Stimulated activated CD8-positive, alpha-beta memory T cell treated with anti-CD3 and anti-CD28 coated beads, Interleukin-12 subunit alpha, Interleukin-12 subunit beta, amount 100 ng/mL, for 4 hours (primary cell): ENCODE measurements at regions not wholly inside any gene's neighbourhood (a gene's known extent, or its start where the extent isn't known, plus 50 kb on each side); places are given as distances from the start of the nearest gene placed in this dataset.

Experiments
- DNase-seq: peaks from one replicate; pipeline ENCODE4 v3.0.0-alpha.2; 2020; ENCODE audit warnings: low read depth

DNA sequence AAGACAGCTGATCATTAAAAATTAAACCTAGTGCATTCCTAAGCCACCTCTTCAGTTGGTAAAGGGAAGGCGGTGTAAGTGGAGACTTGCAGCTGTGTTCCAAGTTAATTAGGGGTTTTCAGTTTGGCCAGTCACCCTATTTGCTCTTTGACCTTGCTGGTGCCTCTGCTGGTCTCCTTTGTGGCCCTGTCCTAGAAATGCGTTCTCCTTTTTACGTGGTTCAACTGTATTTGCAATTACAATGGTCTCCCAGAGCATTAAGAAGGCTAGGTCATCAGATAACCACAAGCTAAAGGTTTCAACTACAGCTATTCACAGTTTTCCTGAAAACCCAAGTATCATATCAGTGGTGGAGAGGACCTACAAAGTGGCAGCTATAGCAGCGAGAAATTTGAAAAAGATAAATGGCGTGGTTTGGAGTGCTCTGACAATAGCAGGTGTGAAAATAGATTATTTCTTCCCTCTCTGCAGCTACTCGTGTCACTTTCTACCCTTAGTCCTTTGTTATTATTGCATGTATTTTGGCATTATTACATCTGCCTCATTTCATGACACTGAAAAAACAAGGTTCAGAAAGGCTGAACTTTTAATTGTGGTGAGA is 203.5 kb upstream of the TBC1D5 start:
- no peak for DNase-seq

- DNase-seq, result no peak
Measured at GRCh38 chr3:17945018-17945798, 202.8 kb upstream of the TBC1D5 start.

GRCh38 chr3:17942856-17943255 is 200.4 kb upstream of the TBC1D5 start:
- no peak for DNase-seq

DNA sequence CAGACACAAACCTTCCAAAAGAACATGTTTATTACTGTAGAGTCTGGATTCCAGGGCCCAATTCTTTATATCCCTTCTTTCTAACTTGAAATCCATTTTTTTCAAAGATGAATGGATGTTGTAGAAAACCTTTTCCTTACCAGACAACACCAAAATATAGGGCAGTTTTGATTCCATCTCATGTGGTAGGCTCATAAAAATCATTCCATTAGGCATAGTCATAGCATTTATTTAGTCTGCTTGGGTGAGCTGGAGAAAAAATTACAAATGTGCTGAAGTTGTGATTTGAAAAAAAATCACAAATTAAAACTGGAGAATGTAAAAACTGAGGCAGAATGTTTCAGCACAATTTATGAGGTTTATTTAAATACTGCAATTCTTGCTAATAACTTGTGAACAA is 199.3 kb upstream of the TBC1D5 start:
- no peak for DNase-seq

DNA sequence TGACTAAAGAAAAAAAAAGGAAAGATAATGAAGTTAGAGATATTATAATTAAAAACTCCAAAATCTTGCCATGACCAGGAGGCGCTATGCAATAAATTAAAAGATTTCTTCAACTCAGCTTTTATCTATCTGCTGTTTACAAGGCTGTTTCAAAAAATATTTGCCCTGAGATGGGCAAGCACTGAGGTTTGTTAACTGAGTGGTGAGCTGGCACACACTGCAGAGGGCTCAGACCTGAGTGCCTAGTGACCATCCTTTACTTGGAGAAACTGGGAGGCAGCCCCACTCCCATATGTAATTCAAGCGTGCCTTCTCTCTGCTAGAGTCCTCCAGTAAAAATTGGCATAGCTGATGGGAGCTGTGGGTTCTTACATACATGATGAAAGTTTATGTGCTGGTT is 198.7 kb upstream of the TBC1D5 start:
- DNase-seq, result no peak

DNA sequence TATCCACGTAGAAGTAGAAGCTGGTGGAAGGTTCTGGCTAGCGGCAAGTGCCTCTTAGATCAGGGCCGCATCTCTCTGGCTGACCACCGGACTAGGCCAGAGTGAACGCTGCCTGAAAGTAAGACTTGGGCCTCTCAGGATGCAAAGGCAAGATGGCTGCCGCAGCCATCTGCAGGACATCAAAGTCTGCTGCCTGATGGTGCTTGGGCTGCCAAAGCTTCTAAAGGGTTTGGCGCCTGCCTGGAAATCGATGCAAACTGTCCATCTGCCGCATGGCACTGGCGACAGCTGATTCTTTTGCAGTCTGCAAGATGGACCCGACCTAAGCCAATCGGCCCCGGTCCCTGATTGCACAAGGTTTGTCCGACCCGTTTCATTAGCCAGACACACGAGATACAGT is 196.7 kb upstream of the TBC1D5 start:
- no peak for DNase-seq

DNA sequence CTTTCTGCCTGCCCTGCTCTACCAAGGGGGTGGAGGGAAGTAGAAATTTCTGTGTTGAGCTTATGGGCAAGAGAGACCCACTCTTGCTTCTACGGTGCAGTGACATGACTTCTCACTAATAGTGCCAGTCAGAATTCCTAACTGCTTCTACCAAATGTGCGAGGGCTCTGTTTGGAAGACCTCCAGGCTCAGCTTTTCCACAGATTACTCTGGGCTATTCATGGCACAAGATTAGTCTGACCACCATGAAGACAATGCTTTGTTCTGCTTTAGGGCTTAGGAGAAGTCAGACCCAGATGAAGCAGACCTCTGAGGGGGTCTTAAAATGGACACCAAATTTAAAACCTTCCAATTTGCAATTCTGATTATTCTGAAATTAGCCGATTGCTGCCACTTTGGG is 195.9 kb upstream of the TBC1D5 start:
- no peak for DNase-seq

- no peak for DNase-seq
Measured at GRCh38 chr3:17936736-17937480, 194.5 kb upstream of the TBC1D5 start.

GRCh38 chr3:17935222-17935621 is 192.8 kb upstream of the TBC1D5 start:
- DNase-seq, result no peak

DNA sequence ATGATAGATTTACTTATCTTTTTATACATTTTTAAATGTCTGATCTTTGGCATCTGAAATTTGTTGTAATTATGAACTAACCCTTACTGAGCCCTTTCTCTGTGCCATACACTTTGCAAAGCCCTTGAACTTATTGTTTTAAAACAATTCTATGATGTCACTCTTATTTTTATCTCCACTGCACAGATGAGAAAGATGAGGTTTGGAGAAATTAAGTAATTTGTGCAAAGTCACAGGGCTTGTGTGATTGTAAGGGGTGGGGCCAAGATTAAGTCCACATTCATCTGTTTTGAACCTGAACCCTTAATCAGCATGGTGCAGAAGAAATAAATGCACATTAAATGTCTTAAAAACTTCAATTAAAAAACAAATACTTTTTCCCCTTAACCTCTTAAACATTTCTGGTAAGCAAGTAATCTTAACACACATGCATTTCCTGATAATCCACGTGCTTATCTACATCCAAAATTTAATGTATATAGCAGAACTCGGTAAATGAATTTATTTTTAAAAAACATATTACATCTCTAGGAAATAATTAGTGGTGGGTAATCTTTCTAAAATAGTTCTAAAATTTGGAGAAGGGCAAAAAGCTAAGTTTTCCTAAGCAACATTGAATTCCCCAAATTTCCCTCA is 189.8 kb upstream of the TBC1D5 start:
- DNase-seq, result no peak

DNA sequence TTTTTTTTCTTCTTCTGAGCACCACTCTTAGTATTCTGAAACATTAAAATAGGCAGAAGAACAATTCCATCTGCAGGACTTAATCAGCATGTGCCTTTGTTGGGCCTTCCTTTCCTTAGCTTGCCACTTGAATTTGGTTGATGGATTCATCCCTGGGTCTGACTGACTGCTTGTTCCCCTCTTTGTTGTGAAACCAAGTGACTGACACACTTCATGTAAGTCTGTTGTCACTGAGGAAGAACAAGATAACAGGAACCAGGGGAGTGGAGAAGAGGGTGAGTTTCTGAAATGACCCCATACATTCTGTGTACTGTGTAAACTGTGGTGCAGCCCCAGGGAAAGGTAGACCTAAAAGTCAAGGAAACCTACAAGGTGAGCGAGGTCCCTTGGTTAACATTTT is 188.7 kb upstream of the TBC1D5 start:
- DNase-seq, result no peak

DNA sequence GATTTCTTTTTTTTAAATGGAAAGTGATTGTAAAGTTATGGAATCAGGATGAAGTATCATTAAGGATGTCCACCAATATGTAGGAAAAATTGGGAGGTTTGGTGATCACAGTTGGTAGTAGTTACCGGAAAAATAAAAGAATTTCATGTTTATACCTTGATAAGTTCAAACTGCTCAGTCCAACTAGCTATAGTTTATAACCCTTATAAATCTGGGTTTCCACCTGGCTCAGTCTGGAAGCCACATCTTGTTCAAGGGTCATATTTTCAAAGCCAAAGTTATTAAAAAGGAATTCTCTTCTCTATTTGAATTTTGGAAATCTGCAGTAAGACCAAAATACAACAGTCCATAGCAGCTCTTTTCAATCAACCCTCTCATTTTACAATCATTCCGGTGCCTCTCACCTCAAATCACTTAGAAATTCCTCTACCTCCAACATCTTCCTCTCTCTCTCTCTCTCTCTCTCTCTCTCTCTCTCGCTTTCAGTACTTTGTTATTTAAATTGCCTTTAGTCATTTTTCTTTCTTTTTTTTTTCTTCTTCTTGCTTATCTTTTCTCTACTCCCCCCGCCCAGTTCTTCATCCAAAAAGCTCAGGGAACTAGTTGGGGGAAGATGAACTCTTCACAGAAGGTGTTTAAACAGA is 186.2 kb upstream of the TBC1D5 start:
- no peak for DNase-seq

DNA sequence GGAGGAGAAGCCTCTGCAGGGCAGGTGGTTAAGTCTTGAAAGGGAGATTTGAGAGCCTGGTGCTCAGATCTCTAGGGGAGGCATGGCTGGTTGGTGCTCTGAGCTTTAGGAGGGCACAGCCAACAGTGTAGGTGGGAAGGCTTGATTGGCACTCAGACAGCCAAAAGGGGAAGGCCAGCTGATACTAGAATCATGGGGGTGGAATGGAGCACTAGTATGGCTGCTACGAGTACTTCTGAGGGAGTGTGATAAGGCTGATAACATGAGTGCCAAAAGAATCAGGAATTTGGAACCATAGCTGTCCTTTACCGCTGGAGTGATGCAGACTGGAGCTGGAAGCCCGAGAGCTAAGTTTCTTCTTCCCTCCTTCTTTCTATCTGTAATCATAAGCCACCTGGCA is 184.6 kb upstream of the TBC1D5 start:
- DNase-seq, result no peak

- no peak for DNase-seq
Measured at GRCh38 chr3:17915341-17915740, 172.9 kb upstream of the TBC1D5 start.

DNA sequence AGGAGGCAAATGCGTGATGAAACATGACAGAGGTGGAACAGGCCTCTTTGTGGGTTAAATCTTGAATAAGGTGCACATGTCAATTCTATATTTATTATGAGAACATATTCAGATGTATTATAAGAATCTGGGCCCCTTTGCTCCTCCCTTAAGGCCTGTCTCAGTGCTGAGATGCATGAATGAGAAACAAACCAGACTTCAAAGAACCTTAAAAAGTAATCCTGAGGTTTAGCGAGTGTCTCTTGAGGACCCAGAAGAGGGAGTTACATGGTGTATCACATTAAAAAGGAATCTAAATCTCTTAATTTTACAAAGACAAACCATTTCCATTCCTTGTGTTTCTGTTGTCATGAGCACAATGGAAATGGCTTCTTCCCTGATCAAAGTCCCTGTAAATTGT is 170.9 kb upstream of the TBC1D5 start:
- DNase-seq, result no peak

DNA sequence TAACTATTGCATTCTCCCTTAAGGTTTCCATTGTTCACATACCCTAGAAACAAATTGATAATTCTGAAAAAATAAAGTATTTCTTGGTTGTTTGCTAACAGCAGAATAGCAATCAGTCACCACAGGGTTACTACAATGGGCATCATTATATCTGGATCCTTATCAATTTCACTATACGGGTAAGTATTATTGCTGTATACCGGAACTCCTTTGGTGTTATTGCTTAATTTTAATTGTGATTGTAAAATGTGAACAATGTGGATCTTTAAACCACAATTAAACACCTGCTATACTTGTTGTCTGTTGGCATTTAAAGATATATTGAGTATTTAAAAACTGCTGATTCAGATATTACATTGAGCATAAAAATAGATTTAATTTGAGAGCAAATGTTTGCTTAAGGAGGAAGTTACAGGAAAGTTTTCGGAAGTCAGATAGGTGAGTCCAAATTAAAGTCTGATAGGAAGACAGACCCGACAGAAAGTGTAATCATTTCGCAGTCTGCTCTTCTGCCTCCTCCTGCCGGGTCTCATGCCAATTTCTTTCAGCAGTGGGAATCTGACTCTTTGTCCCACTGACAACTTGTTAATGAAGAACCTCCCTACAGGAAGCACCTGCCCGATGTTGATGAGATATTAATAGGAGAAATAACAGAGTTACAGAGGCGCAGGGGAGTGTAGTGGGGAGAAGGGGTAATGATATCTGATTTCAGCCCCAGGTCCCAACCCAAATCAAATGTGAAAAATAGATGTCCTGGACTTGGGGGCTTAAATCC is 169.7 kb upstream of the TBC1D5 start:
- no peak for DNase-seq

DNA sequence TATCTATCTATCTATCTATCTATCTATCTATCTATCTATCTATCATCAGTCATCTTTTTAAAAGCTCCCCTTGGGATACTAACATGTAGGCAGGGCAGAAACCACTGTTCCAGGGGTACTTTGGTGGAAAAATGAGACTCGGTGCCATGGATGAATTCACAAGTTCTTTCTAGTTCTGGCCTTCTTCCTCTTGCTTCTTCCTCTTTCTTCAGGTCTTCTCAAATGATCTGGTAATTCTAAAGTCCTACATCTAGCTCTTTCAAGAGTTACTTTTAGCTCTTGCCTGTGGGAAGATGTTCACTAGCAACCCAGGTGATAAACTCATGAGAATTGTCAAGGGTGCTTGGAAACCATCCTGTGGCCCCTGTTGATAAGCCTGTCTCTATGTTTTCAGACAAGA is 168.5 kb upstream of the TBC1D5 start:
- no peak for DNase-seq

GRCh38 chr3:17909714-17910113 is 167.3 kb upstream of the TBC1D5 start:
- no peak for DNase-seq

GRCh38 chr3:17908399-17909191 is 166.2 kb upstream of the TBC1D5 start:
- DNase-seq, result no peak

DNA sequence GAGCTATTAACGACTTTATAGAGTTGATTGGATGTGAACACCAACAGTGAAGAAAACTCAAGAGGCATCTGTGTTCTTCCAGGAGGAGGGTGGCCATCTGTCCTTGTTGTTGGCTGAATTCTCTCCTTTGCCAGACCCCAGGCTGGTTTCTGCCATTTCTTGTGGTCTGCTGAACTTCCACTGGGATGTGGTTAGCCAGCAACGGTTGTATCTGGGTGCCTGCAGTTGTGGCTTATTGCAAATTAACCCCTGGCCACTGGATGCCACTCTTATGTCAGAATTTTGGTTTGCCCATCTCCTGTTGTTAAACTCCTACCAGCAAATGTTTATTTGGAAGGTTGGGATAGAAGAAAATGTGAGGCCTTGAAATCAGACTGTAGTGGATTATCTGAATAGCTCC is 163.6 kb upstream of the TBC1D5 start:
- no peak for DNase-seq

DNA sequence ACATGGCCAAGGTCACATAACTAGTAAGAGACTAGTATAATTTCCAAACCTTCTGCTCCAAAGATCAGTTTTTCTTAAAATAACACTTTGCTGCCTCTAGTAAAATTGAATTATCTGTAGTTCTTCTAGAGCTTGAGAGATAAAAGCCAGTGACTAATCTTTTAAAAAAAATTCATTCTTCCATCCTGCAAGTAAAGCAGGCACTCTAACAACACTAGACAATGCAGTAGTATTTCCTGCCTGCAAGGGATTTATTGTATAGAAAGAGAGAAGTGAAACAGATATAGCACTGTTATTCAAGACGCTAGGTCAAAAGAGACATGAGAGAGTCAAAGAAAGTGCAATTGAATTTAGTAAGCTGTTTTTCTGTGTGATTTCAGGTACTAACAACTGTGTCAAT is 159.5 kb upstream of the TBC1D5 start:
- no peak for DNase-seq
